ENCODE measurements at regions not wholly inside any gene's neighbourhood (a gene's known extent, or its start where the extent isn't known, plus 50 kb on each side); places are given as distances from the start of the nearest gene placed in this dataset.

GRCh38 chr2:59905731-59906130 lies 647.7 kb downstream of the BCL11A start:
- POLR2A ChIA-PET, result no interaction called here
- intact Hi-C loops (cut with micrococcal nuclease), result no loop called here
- no peak overlapping the region for H2AFZ ChIP-seq (ENCODE audit: insufficient read depth, low read depth, low read length, poor library complexity, severe bottlenecking)
- H3K4me3 ChIP-seq (ENCODE audit: control extremely low read depth in 1 of 5, extremely low read depth in 1 of 5, insufficient read depth in 1 of 5, low read depth in 2 of 5, low read length in 4 of 5), result no peak overlapping the region
- no peaks in the 10 kb centered on the region for H3K79me2 ChIP-seq (ENCODE audit: control insufficient read depth, insufficient read depth, low read length)
- Mint-ChIP-seq H3K4me3 (no peak overlapping the region), H3K4me1 (peaks cover 21% of the 10 kb centered on the region), H3K27ac (no peak overlapping the region), H3K9me3 (ENCODE audit: insufficient read depth) (no peaks in the 10 kb centered on the region), H3K27me3 (peaks cover 7% of the 10 kb centered on the region)
- no peaks in the 10 kb centered on the region for H3K27me3 ChIP-seq (replicated peaks in 1 of 4; ENCODE audit: control extremely low read depth in 1 of 4, control insufficient read depth in 3 of 4, insufficient read depth in 4 of 4, low read length in 3 of 4)
- H3K9me3 ChIP-seq (ENCODE audit: control extremely low read depth in 1 of 3, control insufficient read depth in 2 of 3, insufficient read depth in 1 of 3, low read length in 2 of 3), result no peaks in the 10 kb centered on the region
- no CpG with 5 or more reads among the region's 2 CpGs for WGBS (ENCODE audit: insufficient coverage)
- H3K36me3 ChIP-seq (replicated peaks in 1 of 2; ENCODE audit: control extremely low read depth in 1 of 2, control insufficient read depth in 1 of 2, extremely low read depth in 1 of 2, insufficient read depth in 2 of 2, low read length in 1 of 2), result no peaks in the 10 kb centered on the region
- no peak overlapping the region for H3K9ac ChIP-seq (ENCODE audit: low read length)
- TF ChIP-seq EZH2 (IDR thresholded peaks at IDR 0.05; ENCODE audit: borderline replicate concordance, insufficient read depth, low read depth, low read length, poor library complexity, severe bottlenecking), result no peak
- no peak for TF ChIP-seq CTCF (IDR thresholded peaks at IDR 0.05)
- no peak for DNase-seq
- no peaks in the 10 kb centered on the region for H4K20me1 ChIP-seq (ENCODE audit: control insufficient read depth, insufficient read depth, low read length, poor library complexity, severe bottlenecking)
- no peak for ATAC-seq (ENCODE audit: low read depth)
- H3K4me1 ChIP-seq (ENCODE audit: control insufficient read depth in 2 of 2, insufficient read depth in 2 of 2, low read length in 2 of 2), result peaks cover 22 to 25% of the 10 kb centered on the region in 2 donors
- CTCF ChIA-PET, result no interaction called here
- H3K27ac ChIP-seq (ENCODE audit: low read length in 2 of 2), result no peak overlapping the region
- H3K4me2 ChIP-seq (replicated peaks; ENCODE audit: low read depth, low read length, poor library complexity, severe bottlenecking), result no peak overlapping the region

GRCh38 chr2:59903994-59904544 lies 649.4 kb downstream of the BCL11A start:
- H3K36me3 ChIP-seq (replicated peaks in 1 of 2; ENCODE audit: control extremely low read depth in 1 of 2, control insufficient read depth in 1 of 2, extremely low read depth in 1 of 2, insufficient read depth in 2 of 2, low read length in 1 of 2), result no peaks in the 10 kb centered on the region
- H3K9ac ChIP-seq (ENCODE audit: low read length), result no peak overlapping the region
- H2AFZ ChIP-seq (ENCODE audit: insufficient read depth, low read depth, low read length, poor library complexity, severe bottlenecking), result no peak overlapping the region
- DNase-seq (no peak), ATAC-seq (ENCODE audit: low read depth) (no peak)
- ChIA-PET CTCF (no interaction called here), POLR2A (no interaction called here)
- H3K79me2 ChIP-seq (ENCODE audit: control insufficient read depth, insufficient read depth, low read length), result no peaks in the 10 kb centered on the region
- H4K20me1 ChIP-seq (ENCODE audit: control insufficient read depth, insufficient read depth, low read length, poor library complexity, severe bottlenecking), result no peaks in the 10 kb centered on the region
- intact Hi-C loops (cut with micrococcal nuclease), result no loop called here
- Mint-ChIP-seq H3K9me3 (ENCODE audit: insufficient read depth) (no peaks in the 10 kb centered on the region), H3K4me3 (no peak overlapping the region), H3K27ac (no peak overlapping the region), H3K27me3 (peaks cover 7% of the 10 kb centered on the region), H3K4me1 (peaks cover 9% of the 10 kb centered on the region)
- no peak overlapping the region for H3K27ac ChIP-seq (ENCODE audit: low read length in 2 of 2)
- no CpG with 5 or more reads among the region's 9 CpGs for WGBS (ENCODE audit: insufficient coverage)
- H3K4me2 ChIP-seq (replicated peaks; ENCODE audit: low read depth, low read length, poor library complexity, severe bottlenecking), result no peak overlapping the region
- H3K27me3 ChIP-seq (replicated peaks in 1 of 4; ENCODE audit: control extremely low read depth in 1 of 4, control insufficient read depth in 3 of 4, insufficient read depth in 4 of 4, low read length in 3 of 4), result no peaks in the 10 kb centered on the region
- TF ChIP-seq CTCF (IDR thresholded peaks at IDR 0.05) (no peak), EZH2 (IDR thresholded peaks at IDR 0.05; ENCODE audit: borderline replicate concordance, insufficient read depth, low read depth, low read length, poor library complexity, severe bottlenecking) (no peak)
- H3K4me1 ChIP-seq (ENCODE audit: control insufficient read depth in 2 of 2, insufficient read depth in 2 of 2, low read length in 2 of 2), result peaks cover 7 to 9% of the 10 kb centered on the region in 2 donors
- H3K4me3 ChIP-seq (ENCODE audit: control extremely low read depth in 1 of 5, extremely low read depth in 1 of 5, insufficient read depth in 1 of 5, low read depth in 2 of 5, low read length in 4 of 5), result no peak overlapping the region
- H3K9me3 ChIP-seq (ENCODE audit: control extremely low read depth in 1 of 3, control insufficient read depth in 2 of 3, insufficient read depth in 1 of 3, low read length in 2 of 3), result no peaks in the 10 kb centered on the region
